HCT116 (cell line): ENCODE measurements at regions not wholly inside any gene's neighbourhood (a gene's known extent, or its start where the extent isn't known, plus 50 kb on each side); places are given as distances from the start of the nearest gene placed in this dataset.

Experiments used
- CEBPB ChIP-seq: IDR thresholded peaks from 2 replicates; pipeline ENCODE4 v1.6.1; 2012; ENCODE audit warnings: low read depth
- EZH2phosphoT487 ChIP-seq: fragments of 200-600 bp; IDR thresholded peaks from 2 replicates; pipeline ENCODE4 v1.6.1; 2018; ENCODE audit warnings: antibody characterized with exemption, borderline replicate concordance
- JUND ChIP-seq: IDR thresholded peaks from 2 replicates; pipeline ENCODE4 v1.6.1; 2012
- POLR2A ChIP-seq: IDR thresholded peaks from 2 replicates; pipeline ENCODE4 v1.7.0; 2011; ENCODE audit warnings: borderline replicate concordance; ENCODE audit not compliant: insufficient read depth, insufficient read length; ENCODE audit errors: extremely low read depth
- POLR2AphosphoS5 ChIP-seq: IDR thresholded peaks from 2 replicates; pipeline ENCODE4 v1.6.1; 2011; ENCODE audit warnings: mild to moderate bottlenecking, low read depth, low read length, moderate library complexity
- SP1 ChIP-seq: IDR thresholded peaks from 2 replicates; pipeline ENCODE4 v1.6.1; 2012; ENCODE audit warnings: low read depth
- TCF7L2 ChIP-seq: IDR thresholded peaks from 2 replicates; pipeline ENCODE4 v1.7.0; 2011; ENCODE audit warnings: borderline replicate concordance, inconsistent platforms; ENCODE audit not compliant: insufficient read depth, insufficient read length; ENCODE audit errors: extremely low read depth
- YY1 ChIP-seq: IDR thresholded peaks from 2 replicates; pipeline ENCODE4 v1.6.1; 2011; ENCODE audit warnings: low read length, low read depth, moderate library complexity, mild to moderate bottlenecking; ENCODE audit not compliant: insufficient replicate concordance; ENCODE audit errors: extremely low read depth
- TF ChIP-seq, protein P1 (sequence below): IDR thresholded peaks from 2 replicates; pipeline ENCODE4 v1.6.1; 2012
- TF ChIP-seq, protein P2 (sequence below), 3 experiments: fragments of 200-600 bp in 1 of 3; sonication (generic) in 1 of 3; IDR thresholded peaks in 2 of 3; conservative IDR thresholded peaks in 1 of 3; 2 replicates each; pipeline ENCODE4 v1.5.1; 2012 to 2017; ENCODE audit warnings: low read depth in 2 of 3, low read length in 2 of 3, antibody characterized with exemption in 1 of 3, borderline replicate concordance in 1 of 3, control low read depth in 1 of 3, mild to moderate bottlenecking in 1 of 3, mixed read lengths in 1 of 3, mixed run types in 1 of 3, moderate library complexity in 1 of 3; ENCODE audit not compliant: insufficient read depth in 1 of 3
- TF ChIP-seq, protein P3 (sequence below): IDR thresholded peaks from 2 replicates; pipeline ENCODE4 v1.6.1; 2012; ENCODE audit warnings: low read depth
- TF ChIP-seq, protein P4 (sequence below): IDR thresholded peaks from 2 replicates; pipeline ENCODE4 v1.6.1; 2012

DNA sequence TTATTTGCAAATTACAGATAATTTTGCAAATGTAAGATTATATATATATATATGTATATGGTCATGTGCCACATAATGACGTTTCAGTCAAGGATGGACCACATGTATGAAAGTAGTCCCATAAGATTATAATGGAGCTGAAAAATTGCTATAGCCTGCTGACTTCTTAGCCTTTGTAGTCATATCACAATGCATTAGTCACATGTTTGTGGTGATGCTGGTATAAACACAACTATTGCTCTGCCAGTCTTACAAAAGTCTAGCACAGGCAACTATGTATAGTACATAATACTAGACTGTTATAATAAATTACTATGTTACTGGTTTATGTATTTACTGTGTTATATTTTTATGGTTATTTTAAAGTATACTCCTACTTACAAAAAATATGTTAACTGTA, 444.3 kb downstream of the KCNJ2 start:
- TF ChIP-seq, protein P1, sequence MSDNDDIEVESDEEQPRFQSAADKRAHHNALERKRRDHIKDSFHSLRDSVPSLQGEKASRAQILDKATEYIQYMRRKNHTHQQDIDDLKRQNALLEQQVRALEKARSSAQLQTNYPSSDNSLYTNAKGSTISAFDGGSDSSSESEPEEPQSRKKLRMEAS = no peak
- TF ChIP-seq POLR2A (no peak), CEBPB (no peak), SP1 (no peak), JUND (no peak), EZH2phosphoT487 (no peak), YY1 (no peak), POLR2AphosphoS5 (no peak), TCF7L2 (no peak)
- TF ChIP-seq, protein P2, sequence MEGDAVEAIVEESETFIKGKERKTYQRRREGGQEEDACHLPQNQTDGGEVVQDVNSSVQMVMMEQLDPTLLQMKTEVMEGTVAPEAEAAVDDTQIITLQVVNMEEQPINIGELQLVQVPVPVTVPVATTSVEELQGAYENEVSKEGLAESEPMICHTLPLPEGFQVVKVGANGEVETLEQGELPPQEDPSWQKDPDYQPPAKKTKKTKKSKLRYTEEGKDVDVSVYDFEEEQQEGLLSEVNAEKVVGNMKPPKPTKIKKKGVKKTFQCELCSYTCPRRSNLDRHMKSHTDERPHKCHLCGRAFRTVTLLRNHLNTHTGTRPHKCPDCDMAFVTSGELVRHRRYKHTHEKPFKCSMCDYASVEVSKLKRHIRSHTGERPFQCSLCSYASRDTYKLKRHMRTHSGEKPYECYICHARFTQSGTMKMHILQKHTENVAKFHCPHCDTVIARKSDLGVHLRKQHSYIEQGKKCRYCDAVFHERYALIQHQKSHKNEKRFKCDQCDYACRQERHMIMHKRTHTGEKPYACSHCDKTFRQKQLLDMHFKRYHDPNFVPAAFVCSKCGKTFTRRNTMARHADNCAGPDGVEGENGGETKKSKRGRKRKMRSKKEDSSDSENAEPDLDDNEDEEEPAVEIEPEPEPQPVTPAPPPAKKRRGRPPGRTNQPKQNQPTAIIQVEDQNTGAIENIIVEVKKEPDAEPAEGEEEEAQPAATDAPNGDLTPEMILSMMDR (IDR thresholded peaks at IDR 0.05 in 2 of 3, conservative IDR thresholded peaks at IDR 0.05 in 1 of 3; ENCODE audit: borderline replicate concordance in 1 of 3, insufficient read depth in 1 of 3, low read depth in 2 of 3, low read length in 2 of 3) = no peak
- TF ChIP-seq, protein P3, sequence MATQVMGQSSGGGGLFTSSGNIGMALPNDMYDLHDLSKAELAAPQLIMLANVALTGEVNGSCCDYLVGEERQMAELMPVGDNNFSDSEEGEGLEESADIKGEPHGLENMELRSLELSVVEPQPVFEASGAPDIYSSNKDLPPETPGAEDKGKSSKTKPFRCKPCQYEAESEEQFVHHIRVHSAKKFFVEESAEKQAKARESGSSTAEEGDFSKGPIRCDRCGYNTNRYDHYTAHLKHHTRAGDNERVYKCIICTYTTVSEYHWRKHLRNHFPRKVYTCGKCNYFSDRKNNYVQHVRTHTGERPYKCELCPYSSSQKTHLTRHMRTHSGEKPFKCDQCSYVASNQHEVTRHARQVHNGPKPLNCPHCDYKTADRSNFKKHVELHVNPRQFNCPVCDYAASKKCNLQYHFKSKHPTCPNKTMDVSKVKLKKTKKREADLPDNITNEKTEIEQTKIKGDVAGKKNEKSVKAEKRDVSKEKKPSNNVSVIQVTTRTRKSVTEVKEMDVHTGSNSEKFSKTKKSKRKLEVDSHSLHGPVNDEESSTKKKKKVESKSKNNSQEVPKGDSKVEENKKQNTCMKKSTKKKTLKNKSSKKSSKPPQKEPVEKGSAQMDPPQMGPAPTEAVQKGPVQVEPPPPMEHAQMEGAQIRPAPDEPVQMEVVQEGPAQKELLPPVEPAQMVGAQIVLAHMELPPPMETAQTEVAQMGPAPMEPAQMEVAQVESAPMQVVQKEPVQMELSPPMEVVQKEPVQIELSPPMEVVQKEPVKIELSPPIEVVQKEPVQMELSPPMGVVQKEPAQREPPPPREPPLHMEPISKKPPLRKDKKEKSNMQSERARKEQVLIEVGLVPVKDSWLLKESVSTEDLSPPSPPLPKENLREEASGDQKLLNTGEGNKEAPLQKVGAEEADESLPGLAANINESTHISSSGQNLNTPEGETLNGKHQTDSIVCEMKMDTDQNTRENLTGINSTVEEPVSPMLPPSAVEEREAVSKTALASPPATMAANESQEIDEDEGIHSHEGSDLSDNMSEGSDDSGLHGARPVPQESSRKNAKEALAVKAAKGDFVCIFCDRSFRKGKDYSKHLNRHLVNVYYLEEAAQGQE = no peak
- TF ChIP-seq, protein P4, sequence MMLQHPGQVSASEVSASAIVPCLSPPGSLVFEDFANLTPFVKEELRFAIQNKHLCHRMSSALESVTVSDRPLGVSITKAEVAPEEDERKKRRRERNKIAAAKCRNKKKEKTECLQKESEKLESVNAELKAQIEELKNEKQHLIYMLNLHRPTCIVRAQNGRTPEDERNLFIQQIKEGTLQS = no peak
